Urothelium cell line (cell line): ENCODE measurements at regions not wholly inside any gene's neighbourhood (a gene's known extent, or its start where the extent isn't known, plus 50 kb on each side); places are given as distances from the start of the nearest gene placed in this dataset.

ENCODE experiments used
- DNase-seq: peaks from one replicate; pipeline ENCODE4 v3.0.0; 2011; ENCODE audit warnings: low spot score, mixed read lengths
- FAIRE-seq: peaks from 2 replicates; lab custom pipeline; 2011; peaks lifted over from hg19 to GRCh38; lab: Jason Lieb, UNC

- DNase-seq (peak; percentile 1), FAIRE-seq (no peak)
These were observed 1227.1 kb downstream of the SLITRK1 start for GRCh38 chr13:82654861-82655855.

GRCh38 chr13:82654143-82654542 is 1228.1 kb downstream of the SLITRK1 start:
- FAIRE-seq (no peak), DNase-seq (no peak)

GRCh38 chr13:82647540-82647939 is 1234.7 kb downstream of the SLITRK1 start:
- no peak for DNase-seq
- FAIRE-seq, result no peak

GRCh38 chr13:82636119-82636518 is 1246.2 kb downstream of the SLITRK1 start:
- DNase-seq, result no peak
- FAIRE-seq, result no peak

GRCh38 chr13:82634946-82635345 is 1247.3 kb downstream of the SLITRK1 start:
- DNase-seq, result no peak
- FAIRE-seq, result no peak

- no peak for FAIRE-seq
- DNase-seq, result no peak
These were observed 1255.1 kb downstream of the SLITRK1 start for GRCh38 chr13:82627183-82627582.

- DNase-seq (no peak), FAIRE-seq (no peak)
These were observed 1256.6 kb downstream of the SLITRK1 start for GRCh38 chr13:82625717-82626116.

- DNase-seq, result no peak
- no peak for FAIRE-seq
These were observed 1267.2 kb downstream of the SLITRK1 start for GRCh38 chr13:82615043-82615442.

- FAIRE-seq, result no peak
- no peak for DNase-seq
These were observed 1268.2 kb downstream of the SLITRK1 start for GRCh38 chr13:82614086-82614485.

- DNase-seq (no peak), FAIRE-seq (no peak)
These were observed 1276.3 kb downstream of the SLITRK1 start for GRCh38 chr13:82606008-82606407.

- no peak for DNase-seq
- FAIRE-seq, result no peak
These were observed 1284.5 kb downstream of the SLITRK1 start for GRCh38 chr13:82597747-82598146.

GRCh38 chr13:82593239-82593638 is 1289.0 kb downstream of the SLITRK1 start:
- DNase-seq, result no peak
- FAIRE-seq, result no peak

GRCh38 chr13:82571653-82572052 is 1310.6 kb downstream of the SLITRK1 start:
- DNase-seq, result no peak
- no peak for FAIRE-seq

- FAIRE-seq, result no peak
- no peak for DNase-seq
These were observed 1312.7 kb downstream of the SLITRK1 start for GRCh38 chr13:82569581-82569980.

GRCh38 chr13:82566864-82567263 is 1315.4 kb downstream of the SLITRK1 start:
- FAIRE-seq (no peak), DNase-seq (no peak)

GRCh38 chr13:82565201-82565600 is 1317.1 kb downstream of the SLITRK1 start:
- DNase-seq, result no peak

GRCh38 chr13:82560889-82561288 is 1321.4 kb downstream of the SLITRK1 start:
- DNase-seq (no peak), FAIRE-seq (no peak)

More at GRCh38 chr13:82565201-82565600, 1317.1 kb downstream of the SLITRK1 start:
- FAIRE-seq, result no peak

- FAIRE-seq (no peak), DNase-seq (no peak)
These were observed 1359.4 kb downstream of the SLITRK1 start for GRCh38 chr13:82522872-82523271.

- DNase-seq (no peak), FAIRE-seq (no peak)
These were observed 1375.4 kb downstream of the SLITRK1 start for GRCh38 chr13:82506805-82507414.

- FAIRE-seq (no peak), DNase-seq (no peak)
These were observed 1380.4 kb downstream of the SLITRK1 start for GRCh38 chr13:82501834-82502233.

GRCh38 chr13:82480415-82480814 is 1401.9 kb downstream of the SLITRK1 start:
- DNase-seq, result no peak
- FAIRE-seq, result no peak

- FAIRE-seq (no peak), DNase-seq (no peak)
These were observed 1404.8 kb downstream of the SLITRK1 start for GRCh38 chr13:82477436-82477835.
